AG10803 (cell line): ENCODE measurements at regions not wholly inside any gene's neighbourhood (a gene's known extent, or its start where the extent isn't known, plus 50 kb on each side); places are given as distances from the start of the nearest gene placed in this dataset.

Source experiments
- DNase-seq: peaks from one replicate; pipeline ENCODE4 v3.0.0; 2010; ENCODE audit warnings: low read depth
- H3K4me3 ChIP-seq: 2 replicates; pipeline ENCODE4 v1.5.1; 2011; ENCODE audit warnings: mild to moderate bottlenecking, low read length, control low read depth
- TF ChIP-seq, protein P1 (sequence below): conservative IDR thresholded peaks from 2 replicates; pipeline ENCODE4 v1.5.1; 2011; ENCODE audit warnings: mild to moderate bottlenecking, low read length, control low read depth, inconsistent platforms

DNA sequence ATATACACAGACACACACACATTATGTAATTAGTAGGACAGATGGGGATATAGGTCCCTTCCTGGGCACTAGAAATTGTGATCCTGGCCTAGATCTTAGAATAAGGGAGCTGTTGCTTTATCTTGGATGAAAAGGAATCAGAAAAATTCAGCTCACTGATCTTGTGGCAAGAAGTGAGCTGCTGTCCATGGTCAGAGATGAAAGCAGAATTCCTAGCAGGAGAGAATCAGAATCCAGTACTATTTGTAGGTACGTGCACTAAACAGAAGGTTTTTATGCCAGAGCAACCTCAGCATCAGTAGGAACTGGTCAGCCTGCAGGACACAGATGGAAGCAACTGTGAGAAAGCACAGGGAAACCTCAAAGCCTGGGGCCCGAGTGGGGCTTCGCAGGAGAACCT lies 549.2 kb upstream of the POM121L12 start:
- no peak overlapping the region for H3K4me3 ChIP-seq
- TF ChIP-seq, protein P1, sequence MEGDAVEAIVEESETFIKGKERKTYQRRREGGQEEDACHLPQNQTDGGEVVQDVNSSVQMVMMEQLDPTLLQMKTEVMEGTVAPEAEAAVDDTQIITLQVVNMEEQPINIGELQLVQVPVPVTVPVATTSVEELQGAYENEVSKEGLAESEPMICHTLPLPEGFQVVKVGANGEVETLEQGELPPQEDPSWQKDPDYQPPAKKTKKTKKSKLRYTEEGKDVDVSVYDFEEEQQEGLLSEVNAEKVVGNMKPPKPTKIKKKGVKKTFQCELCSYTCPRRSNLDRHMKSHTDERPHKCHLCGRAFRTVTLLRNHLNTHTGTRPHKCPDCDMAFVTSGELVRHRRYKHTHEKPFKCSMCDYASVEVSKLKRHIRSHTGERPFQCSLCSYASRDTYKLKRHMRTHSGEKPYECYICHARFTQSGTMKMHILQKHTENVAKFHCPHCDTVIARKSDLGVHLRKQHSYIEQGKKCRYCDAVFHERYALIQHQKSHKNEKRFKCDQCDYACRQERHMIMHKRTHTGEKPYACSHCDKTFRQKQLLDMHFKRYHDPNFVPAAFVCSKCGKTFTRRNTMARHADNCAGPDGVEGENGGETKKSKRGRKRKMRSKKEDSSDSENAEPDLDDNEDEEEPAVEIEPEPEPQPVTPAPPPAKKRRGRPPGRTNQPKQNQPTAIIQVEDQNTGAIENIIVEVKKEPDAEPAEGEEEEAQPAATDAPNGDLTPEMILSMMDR = no peak
- no peak for DNase-seq

DNA sequence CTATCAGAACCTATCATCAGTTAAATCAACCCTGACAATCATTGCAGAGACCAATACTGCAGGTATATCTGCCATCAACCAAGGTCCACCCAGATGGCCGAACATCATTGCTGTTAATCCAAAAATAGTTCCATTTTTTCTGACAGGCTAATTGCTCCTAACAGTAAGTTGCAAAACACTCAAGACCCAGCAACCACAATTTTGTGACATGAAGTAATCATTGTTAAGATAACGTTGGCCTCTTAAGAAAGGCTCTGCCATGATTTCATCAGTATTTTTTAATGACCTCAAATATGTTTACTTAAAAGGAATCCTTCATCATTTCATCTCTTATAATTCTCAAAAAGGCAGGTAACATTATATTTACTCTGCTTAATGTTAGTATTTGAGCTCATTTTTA lies 553.4 kb upstream of the POM121L12 start:
- TF ChIP-seq, protein P1 = no peak
- no peak overlapping the region for H3K4me3 ChIP-seq
- DNase-seq = no peak

DNA sequence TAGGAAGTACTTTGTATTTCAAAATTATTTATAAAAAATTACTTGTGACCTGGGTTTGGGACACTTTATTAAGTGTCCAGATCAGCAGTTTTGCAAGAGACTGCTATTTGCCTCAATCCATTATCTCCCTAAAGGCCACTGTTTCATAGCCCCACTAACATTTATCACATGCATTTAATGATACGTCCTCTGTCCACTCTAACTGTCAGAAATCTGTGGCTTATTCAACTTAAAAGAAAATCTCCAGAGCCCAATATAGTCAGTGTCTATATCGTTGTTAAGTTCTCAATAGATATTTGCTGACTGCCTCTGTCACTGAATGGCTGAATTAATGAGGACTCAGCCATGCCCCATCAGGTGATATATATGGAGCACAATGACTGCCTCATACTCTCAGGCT lies 553.9 kb upstream of the POM121L12 start:
- TF ChIP-seq, protein P1 = no peak
- no peak overlapping the region for H3K4me3 ChIP-seq
- DNase-seq = no peak

DNA sequence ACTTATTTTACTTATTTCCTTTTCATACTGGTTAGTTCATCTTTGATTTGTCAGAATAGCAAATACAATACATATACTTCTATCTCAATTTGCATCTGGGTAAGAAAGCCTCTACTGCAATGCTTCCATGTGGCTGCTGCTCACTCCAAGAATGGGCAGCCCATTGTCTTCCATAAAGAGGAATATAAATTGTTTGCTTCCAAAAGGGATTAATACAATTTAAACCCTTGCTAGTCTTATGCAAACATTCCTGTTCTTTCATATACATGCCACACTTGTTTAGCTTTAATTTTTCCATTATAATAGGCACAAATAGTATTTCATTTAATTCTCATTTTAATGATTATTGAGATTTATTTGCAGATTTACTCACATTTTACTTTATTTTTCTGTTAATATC lies 555.4 kb upstream of the POM121L12 start:
- DNase-seq = no peak
- TF ChIP-seq, protein P1 = no peak
- H3K4me3 ChIP-seq = no peak overlapping the region

DNA sequence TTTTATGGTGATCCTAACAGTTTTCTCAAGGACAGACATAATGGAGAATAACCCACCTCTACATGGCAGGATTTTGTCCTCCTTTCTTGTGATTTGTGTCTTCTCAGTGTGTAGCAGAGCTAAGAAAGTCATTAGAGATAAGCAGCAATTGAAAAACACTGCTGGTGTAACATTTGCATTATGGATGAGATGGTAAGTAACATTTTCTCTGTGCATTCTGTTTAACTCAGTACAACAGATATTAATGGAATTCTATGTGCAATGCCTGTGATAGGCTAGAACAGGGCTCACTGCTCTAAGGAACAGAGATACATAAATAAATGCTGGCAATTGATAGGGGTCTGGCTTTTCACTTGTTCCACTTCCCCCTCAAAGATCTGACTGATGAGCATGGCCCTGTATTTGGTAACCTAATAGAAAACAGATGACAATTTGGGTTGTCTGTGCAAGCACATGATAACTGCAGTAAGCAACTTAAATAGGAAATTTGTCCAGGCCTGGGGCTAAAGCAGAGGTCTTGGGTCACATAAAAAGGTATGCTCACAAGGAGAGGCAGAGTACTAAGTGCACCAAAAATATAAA lies 560.3 kb upstream of the POM121L12 start:
- H3K4me3 ChIP-seq = no peak overlapping the region
- DNase-seq = no peak
- TF ChIP-seq, protein P1 = no peak

DNA sequence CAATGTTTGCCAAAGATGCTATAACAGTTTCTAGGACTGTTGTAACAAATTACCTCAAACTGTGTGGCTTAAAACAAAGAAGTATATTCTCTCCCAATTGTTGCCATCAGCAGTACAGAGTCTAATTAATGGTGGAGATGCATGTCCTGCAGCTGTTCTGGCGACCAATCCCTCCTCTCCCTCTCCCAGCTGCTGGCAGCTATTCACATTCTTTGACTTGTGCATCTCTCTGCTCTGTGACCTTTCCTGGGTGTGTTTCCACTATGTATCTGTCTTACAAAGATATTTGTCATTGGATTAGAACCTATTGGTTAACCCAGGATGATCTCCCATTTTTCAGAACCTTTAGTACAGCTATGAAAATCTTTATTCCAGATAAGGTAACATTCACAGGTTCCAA lies 561.7 kb upstream of the POM121L12 start:
- H3K4me3 ChIP-seq = no peak overlapping the region
- DNase-seq = no peak
- TF ChIP-seq, protein P1 = no peak

DNA sequence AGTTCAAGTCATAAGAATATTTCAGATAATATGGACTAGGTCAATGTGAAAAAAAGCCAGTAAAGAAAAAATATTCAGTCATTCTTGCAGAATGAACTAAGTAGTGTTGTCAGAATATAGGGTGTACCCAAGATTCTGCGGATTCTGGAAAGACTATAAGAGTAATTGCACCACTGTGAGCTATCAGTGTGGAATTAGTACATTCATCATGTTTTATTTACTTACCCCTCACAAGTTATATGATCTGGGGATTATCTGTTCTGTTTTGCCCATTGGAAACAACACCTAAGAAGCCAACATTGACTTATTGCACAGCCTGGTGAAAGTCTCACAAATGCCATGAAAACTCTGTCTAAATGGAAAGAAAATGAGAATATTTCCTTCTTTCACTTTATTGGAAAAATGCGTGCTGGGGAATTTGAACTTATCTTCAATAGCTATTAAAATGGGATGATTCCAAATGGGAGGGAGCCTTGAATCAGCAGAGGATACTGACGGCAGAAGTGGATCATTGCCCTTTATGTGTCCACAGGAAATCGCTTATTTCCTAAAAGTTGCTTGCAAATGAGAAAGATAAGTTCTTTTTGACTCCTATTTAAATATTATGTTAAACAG lies 563.3 kb upstream of the POM121L12 start:
- DNase-seq = no peak
- H3K4me3 ChIP-seq = no peak overlapping the region
- TF ChIP-seq, protein P1 = no peak
